HG03469 (cell line): ENCODE measurements at regions not wholly inside any gene's neighbourhood (a gene's known extent, or its start where the extent isn't known, plus 50 kb on each side); places are given as distances from the start of the nearest gene placed in this dataset.
"Not testable (repeated sequence)": the region's sequence is repeated elsewhere in the genome, so short reads cannot be mapped to it uniquely, and the experiment has no call there.

Experiments used
- ATAC-seq: cut with Tn5 transposase; IDR thresholded peaks from one replicate; pipeline ENCODE4 v1.9.1; 2021; ENCODE audit warnings: mild to moderate bottlenecking, moderate library complexity, moderate number of reproducible peaks; ENCODE audit not compliant: unreplicated experiment

DNA sequence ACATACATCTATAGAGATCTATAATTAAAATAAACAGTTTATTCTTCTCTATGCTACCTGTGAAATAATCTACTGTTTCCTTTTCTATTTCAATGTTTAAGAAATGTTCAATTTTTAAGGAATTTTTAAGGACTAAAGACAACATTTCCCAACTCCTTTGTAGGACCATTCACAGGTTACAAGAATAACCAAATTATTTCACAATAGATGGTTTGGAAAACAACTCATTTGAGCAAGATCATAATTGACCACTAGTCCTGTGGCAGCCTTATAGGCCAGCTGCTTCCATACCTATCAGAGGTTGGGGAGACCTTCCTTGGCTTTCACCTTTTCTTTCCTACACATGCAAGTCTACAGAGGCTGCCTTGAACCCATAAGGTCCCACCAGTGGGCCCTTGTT lies 193.7 kb downstream of the TTC39B start:
- ATAC-seq: no peak

DNA sequence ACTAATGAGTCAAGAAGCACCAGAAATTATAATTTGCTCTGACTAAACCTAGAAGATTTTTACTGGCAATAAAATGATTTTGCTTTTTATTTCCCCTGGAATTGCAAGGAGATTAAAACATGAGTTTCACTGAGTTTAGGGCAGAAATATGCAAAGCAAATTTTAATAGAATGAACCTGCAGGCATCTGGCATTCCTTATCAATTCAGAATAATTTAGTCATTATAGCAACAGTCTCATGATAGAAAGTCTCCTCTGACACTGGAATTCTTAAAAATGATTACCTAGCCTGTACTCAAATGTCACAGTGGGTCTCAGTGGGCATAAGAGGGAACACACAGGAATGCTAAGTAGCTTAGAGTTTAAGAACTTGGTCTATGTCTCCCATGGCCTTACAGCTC lies 195.9 kb downstream of the TTC39B start:
- no peak for ATAC-seq

DNA sequence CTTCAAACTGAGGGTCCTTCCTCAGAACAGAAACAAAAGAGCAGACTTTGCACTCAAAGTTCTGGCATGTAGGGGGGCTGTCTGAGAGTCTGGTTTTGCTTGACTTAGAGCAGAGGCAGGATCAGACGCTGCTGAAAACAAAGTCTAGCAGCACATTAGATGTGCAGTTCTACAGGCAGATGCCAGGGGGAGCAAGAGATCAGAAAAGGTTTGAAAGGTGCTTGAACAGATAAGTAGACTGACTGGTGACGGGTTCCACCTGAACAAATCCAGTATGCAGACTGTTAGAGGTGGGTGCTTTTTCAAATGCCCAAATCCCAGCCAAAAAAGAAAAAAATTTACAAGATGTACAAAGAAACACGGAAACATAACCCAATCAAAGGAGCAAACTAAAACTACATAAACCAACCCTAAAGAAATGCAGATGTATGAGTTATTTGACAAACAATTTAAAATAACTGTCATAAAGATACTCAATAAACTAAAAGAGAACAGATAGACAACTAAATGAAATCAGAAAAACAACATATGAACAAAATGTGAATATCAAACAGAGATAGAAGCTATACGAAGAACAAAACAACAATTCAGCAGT lies 194.7 kb upstream of the FREM1 start:
- ATAC-seq: peak; percentile 86

DNA sequence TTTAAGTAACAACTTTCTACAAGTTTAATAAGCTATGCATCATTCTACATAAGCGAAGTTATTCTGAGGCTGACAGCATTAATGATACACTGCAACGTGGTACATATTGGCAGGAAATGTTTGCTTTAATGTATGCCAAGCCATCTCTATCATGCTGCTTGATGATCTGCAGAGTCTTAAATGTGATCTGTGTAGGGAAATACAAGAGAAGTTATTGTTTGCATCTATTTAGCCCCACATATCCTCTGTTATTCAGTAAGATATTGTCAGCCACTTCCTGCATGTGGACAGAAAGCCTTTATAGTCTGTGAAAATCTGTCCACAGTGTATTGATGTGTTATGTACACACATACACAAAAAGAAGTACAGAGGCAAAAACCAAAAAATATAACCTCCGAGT lies 193.1 kb upstream of the FREM1 start:
- no peak for ATAC-seq

DNA sequence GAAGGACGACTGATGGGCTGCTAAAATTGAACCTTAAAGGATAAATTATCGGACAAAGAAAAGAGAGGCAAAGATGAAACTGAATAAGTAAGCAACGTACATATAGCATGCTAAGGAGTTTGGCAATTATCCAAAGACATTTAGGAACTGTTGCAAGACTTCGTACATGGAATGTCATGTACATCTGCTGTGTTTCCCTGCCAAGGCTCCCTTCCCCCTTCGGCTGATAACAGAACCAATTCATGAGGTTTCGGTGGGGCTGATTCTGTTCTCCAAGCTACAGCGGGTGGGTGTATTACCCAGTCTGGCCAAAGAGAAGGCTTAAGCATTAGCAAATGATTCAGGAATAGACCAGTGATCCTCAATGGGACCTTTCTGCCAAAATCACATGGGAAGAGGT lies 190.9 kb upstream of the FREM1 start:
- no peak for ATAC-seq

DNA sequence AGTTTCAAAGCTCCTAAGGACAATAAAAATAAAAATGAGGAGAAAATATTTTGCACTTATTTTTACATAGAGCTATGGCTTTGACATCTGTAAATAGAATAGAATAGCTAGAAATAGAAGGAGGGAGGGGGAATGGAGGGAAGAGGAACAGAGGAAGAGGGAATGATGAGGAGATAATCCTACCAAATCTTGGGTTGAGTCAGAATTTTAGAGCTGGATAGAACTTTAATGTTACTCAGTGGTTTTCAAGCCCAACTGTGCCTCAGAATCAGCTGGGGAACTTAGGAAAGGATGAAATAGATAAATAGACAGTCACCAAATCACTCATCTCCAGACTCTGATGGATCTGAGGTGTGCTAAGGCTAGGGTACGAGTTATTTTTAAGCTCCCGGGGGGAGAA lies 190.3 kb upstream of the FREM1 start:
- no peak for ATAC-seq

DNA sequence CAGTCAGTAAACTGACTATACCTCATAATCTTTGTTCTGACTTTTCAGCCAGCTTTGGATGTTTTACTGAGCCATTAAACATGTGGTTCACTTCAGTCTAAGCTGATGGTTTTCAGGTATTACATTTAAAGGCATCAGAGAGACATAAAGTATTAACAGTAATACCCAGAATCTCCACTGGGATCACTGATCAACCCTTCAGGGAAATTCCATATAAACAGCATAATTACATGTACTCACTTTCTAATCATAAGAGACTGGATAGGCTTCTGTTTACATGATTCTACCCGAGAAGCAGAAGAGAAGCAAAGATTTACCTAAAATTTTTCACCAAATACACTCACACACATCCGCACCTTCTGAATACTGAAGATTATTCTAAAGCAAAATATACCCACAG lies 186.7 kb upstream of the FREM1 start:
- no peak for ATAC-seq

DNA sequence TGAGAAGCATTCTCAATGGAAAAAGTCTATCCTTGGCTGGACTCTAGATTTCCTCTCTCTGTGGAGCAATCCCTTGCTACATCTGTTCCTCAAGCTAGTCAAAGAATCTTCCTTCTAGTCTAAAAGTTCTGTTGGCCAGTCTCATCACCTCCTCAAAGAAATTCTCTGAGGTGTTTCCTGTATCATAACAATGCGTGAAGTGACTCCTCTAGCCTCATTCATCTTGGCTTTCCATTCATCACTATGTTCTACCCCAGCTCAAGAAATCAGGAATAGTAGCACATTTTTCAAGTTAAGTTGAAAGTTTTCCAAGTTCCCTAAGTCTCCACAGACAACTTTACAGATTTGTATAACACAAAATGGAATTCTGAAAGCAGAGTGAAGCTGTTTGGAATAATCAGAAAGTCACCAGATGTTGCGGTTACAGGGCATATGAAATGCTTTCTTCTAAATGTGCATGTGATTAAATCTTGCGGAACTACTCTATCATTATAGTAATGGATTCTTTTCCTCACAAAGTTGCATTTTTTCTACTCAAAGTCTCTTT lies 176.6 kb upstream of the FREM1 start:
- no peak for ATAC-seq

DNA sequence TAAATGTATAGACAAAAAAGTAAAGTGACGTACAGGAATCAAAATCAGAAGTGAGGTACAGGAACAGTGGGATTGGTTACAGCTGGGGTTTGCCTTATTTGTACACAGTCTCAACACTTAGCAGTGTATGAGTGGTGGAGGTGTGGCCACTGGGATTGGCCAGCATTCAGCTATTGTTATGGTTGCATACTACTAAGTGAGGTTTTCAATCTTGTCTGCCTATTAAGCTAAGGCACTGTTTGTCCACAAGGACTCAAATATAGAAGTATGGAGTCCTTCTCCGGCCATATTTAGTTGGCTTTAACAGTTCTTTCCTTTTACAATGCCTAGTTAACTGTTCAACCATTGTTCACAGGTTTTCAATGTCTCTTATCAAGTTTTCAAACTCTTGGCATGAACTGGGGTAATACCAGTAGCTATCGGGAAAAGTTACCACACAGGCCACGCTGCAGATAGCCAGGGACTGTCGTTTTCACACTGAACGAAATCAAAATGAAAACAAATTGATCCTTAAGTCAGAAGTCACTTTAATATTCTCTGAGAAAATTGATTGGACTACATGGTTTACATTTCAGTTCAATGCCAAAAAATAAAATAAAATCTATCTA lies 176.0 kb upstream of the FREM1 start:
- ATAC-seq: no peak

DNA sequence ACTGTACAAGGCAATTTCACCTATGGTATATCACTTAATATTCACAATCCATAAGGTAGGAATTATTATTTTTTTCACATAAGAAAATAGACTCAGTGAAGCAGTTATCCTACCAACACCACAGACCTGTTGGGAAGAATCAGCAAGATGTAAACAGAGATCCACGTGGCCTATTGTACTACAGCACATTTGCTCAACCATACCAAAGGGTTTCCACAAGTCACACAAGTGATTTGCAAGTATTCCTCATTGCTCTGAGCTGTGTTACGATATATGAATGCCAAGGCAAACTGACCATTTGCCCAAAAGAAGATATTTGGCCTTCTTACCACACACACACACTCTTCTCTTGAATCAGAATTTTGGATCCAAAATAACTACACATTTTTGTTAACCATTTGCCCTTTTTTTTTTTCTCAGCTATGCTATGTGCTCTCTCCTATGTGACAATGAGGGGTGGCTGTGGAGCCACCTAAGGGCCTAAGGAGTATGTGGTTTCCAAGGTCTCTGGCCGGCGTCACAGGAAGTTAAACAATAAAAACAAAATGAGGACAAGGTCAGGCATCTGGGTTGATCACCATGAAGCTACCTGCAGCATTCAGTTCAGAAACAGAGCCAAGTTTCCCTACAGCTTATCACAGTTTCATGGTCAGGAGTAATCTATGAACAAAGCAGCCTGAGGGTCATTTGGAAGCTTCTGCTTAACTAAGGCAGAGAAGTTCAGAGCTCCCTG lies 171.0 kb upstream of the FREM1 start:
- no peak for ATAC-seq

DNA sequence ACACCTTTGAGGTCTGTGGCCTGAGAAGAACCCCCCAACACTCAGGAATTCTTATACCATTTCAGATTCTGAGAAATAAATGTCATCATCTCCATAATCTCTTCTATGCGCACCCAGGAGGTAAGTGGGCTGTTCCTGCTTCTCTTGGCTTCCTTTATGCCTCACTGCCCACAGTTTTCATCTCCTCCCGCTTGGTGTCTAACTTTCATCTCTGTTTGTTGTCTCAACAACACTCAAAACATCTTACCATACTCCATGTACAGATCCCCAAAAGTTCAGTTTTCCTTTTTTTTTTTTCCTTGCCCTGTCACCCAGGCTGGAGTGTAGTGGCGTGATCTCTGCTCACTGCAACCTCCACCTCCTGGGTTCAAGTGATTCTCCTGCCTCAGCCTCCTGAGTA lies 170.2 kb upstream of the FREM1 start:
- ATAC-seq: no peak

DNA sequence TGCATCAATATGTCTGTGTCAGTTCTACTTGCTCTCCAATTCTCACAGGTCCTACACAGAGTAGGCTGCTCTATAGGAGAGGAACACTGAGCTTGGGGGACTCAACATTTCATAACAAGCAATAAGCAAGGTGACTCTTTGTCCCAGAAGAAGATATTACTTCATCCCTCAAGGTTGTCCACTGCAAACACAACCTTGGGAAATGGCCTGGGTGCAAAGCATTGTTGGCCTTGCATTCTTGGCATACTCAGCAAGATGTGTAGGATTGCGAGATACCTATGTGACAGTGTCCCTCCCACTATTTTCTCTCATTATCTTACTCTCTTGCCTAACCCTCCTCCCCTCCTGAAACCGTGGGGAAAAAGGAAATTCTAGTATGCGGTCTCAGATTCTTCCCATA lies 169.8 kb upstream of the FREM1 start:
- ATAC-seq: no peak

DNA sequence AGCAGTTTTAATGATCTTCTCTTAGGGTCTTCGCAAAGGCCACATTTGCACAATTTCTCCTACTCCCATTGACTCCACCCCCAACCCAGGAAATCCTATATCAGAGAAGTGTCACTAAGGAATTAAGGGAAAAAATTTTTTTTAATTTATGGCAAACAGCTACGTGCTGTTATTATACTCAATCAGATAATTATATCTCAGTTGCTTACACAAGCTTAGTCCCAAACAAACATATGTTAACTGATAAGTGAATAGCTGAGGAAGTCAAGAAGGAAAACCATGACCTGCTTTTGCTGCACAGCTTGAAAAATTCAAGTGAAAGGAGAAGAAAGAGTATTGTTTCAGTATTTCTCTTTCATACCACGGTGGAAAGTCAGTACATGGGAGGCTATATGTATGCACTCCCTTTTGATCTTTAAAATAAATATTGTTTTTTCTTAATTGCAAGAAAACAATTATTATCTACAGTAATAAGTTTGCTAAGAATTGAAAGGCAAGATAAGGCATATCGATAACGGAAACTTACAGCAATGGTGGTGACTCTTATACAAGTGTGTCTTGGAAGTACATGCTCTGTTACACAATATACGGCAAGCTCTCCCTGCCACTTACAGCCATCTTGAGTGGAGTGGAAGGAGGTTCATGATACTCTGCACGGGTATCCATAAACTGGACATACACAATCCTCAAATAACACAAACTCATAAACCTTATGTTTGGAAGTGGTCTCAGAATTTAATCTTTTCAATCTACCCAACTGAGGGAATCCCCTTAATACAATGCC lies 167.9 kb upstream of the FREM1 start:
- no peak for ATAC-seq

DNA sequence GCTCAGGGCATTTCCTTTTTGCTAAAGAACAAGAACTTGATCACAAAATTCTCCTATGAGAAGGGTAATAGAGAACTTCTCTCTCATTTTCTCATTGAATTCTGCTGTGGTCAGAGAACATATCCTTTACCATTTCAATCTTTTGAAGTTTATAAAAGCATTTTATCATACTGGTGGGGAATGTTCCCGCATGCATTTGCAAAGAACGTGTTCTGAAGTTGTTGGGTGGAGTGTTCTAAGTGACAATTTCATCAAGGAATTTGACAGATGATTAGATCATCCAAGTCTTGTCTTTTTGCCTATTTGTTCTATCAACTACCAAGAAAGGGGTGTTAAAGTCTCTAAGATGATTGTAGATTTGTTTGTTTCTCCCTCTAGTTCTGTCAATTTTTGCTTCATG lies 163.4 kb upstream of the FREM1 start:
- no peak for ATAC-seq

DNA sequence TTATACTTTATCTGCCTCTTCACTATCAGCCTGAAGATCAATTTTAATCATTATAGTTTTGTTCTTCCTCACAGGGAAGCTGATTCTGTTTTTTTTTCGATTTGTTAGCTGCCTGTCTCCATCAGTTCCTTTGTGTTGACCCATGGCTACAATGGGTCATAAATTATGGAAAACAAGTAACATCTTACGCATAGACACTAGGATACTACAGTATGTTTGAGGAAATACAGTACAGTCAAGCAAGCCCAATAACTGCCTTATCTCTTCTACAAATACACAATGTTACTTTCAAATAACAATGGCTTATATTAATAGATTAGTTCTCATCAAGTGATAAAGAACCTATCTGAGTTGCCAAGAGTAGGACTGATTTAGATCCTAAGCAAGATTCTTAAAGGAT lies 160.5 kb upstream of the FREM1 start:
- no peak for ATAC-seq

DNA sequence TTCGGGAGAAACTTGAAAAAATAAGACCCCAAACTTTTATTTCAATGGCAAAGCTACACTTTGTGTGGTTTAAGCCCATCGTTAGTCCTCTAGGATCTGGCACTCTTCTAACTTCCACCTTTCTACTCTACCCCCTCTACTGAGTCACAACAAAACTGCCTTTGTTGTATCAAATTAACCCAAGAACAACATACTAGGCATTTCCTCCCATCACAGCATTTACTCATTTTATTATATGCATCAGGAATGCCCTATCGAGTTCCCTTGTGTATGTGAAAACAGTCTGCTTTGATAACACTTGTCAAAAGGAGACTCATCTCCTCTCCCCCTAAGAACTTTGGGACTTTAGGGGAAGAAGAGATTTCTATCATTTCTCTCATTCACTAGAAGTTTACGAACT lies 158.9 kb upstream of the FREM1 start:
- ATAC-seq: no peak

DNA sequence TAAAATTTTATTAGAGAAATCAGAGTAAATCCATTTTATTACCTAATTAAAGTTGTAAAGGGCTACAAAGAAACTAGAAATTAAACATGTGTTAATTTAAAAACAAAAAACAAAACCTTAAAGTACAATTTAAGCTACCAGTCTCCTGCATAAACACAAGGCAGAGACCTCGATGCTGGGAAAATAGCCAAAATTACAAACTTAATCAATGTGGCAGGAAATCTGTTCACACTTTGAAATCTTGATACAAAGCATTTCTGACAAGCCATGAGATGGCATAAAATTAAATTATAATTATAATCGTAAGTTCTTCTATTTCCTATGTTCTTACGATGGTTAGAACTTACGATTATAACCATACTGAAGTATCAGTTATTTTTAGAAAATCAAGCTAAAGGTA lies 158.0 kb upstream of the FREM1 start:
- no peak for ATAC-seq

DNA sequence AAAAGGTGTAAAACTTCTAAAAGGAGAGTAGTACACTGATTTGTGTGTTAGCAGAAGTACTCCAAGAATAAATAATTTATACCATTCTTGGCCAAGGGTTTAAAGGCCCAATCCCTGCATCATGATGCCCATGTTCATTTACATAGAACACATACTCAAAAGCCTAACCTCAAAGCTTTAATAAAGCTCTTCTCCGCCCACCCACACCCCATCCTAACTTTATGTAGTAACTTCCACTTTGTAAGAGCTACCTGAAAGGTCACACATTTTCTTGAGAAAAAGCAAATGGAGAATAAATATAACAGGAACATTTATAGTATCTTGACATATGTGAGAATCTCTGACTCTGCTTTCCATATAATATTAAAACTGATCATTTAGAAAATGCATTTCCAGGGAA lies 148.8 kb upstream of the FREM1 start:
- no peak for ATAC-seq

DNA sequence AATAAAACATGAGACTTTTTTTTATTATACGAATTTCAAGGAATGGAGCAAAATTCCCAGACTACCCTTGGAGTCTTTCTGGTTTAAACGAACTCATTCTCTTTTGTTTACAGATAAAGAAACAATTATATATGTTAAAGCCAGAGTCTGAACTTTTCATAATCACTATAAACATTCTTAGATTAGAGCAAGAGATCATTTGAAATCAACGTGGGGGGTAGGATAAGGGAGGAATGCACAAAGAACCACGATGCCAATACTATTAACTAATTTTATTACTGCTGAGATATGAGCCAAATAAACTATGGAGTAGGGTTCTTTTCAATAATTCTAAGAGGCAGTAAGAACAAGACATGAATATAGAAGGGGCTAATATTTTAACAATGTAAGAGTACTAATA lies 148.0 kb upstream of the FREM1 start:
- ATAC-seq: no peak

DNA sequence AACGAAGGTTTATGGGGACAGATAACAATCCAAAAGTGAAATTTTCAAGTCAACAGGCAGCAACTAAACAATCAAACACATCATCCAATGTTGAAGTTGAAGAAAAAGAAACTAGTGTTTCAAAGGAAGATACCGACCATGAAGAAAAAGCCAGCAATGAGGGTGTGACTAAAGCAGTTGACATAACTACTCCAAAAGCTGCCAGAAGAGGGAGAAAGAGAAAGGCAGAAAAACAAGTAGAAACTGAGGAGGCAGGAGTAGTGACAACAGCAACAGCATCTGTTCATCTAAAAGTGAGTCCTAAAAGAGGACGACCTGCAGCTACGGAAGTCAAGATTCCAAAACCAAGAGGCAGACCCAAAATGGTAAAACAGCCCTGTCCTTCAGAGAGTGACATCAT lies 145.1 kb upstream of the FREM1 start:
- ATAC-seq: not testable (repeated sequence)

DNA sequence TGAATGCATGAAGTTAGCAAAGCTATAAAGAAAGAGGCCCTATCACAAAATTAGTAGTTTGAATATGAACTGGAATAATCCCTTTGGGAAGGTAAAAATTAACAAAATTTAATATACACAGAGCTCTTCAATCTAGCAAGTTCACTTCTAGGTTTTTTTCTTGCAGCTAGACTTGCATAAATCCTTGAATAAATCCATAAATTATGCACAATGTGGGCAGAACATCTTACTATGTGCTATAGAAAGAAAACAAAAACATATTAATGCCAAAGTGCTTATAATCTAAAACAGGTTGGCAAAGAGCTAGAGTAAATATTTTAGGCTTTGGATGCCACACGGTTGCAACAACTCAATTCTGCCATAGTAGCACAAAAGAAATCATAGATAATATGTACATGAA lies 138.5 kb upstream of the FREM1 start:
- no peak for ATAC-seq
